Type B pancreatic cell (in vitro differentiated cells): ENCODE measurements at regions not wholly inside any gene's neighbourhood (a gene's known extent, or its start where the extent isn't known, plus 50 kb on each side); places are given as distances from the start of the nearest gene placed in this dataset.

ENCODE experiments used
- DNase-seq: peaks from one replicate; pipeline ENCODE4 v3.0.0; 2021; ENCODE audit warnings: mixed read lengths; ENCODE audit not compliant: unreplicated experiment; ENCODE audit errors: extremely low spot score
- H3K27ac Mint-ChIP-seq: 2 replicates; pipeline ENCODE4 v1.8.0; 2021; ENCODE audit warnings: mild to moderate bottlenecking, mixed read lengths
- H3K27me3 Mint-ChIP-seq: 2 replicates; pipeline ENCODE4 v1.8.0; 2021; ENCODE audit warnings: mixed read lengths
- H3K36me3 Mint-ChIP-seq: 2 replicates; pipeline ENCODE4 v1.8.0; 2021; ENCODE audit warnings: mixed read lengths
- H3K4me1 Mint-ChIP-seq: one replicate; pipeline ENCODE4 v1.8.0; 2021; ENCODE audit warnings: mixed read lengths; ENCODE audit not compliant: unreplicated experiment
- H3K4me3 Mint-ChIP-seq: 2 replicates; pipeline ENCODE4 v1.8.0; 2021; ENCODE audit warnings: mild to moderate bottlenecking, mixed read lengths
- H3K9me3 Mint-ChIP-seq: 2 replicates; pipeline ENCODE4 v1.8.0; 2021; ENCODE audit warnings: mixed read lengths
- CTCF ChIP-seq: fragments of 200-600 bp; sonication (generic); conservative IDR thresholded peaks from 2 replicates; pipeline ENCODE4 v1.5.0; 2021; ENCODE audit warnings: antibody characterized with exemption, mild to moderate bottlenecking

GRCh38 chr14:47988175-47988574 is 312.8 kb upstream of the MDGA2 start:
- Mint-ChIP-seq H3K27ac (no peak overlapping the region), H3K4me1 (no peaks in the 10 kb centered on the region), H3K9me3 (no peaks in the 10 kb centered on the region), H3K4me3 (no peak overlapping the region), H3K36me3 (no peaks in the 10 kb centered on the region), H3K27me3 (no peaks in the 10 kb centered on the region)
- TF ChIP-seq CTCF = no peak
- DNase-seq = no peak

- H3K36me3 Mint-ChIP-seq = no peaks in the 10 kb centered on the region
- no peaks in the 10 kb centered on the region for H3K9me3 Mint-ChIP-seq
- no peak for DNase-seq
- TF ChIP-seq CTCF = no peak
- H3K4me1 Mint-ChIP-seq = peaks cover 4% of the 10 kb centered on the region
- H3K27ac Mint-ChIP-seq = no peak overlapping the region
- no peak overlapping the region for H3K4me3 Mint-ChIP-seq
- H3K27me3 Mint-ChIP-seq = no peaks in the 10 kb centered on the region
Measured at GRCh38 chr14:47978871-47979270, 303.5 kb upstream of the MDGA2 start.

GRCh38 chr14:47976139-47976538 is 300.7 kb upstream of the MDGA2 start:
- Mint-ChIP-seq H3K27me3 (no peaks in the 10 kb centered on the region), H3K27ac (no peak overlapping the region), H3K9me3 (no peaks in the 10 kb centered on the region), H3K36me3 (no peaks in the 10 kb centered on the region), H3K4me3 (no peak overlapping the region), H3K4me1 (peaks cover 1% of the 10 kb centered on the region)
- DNase-seq = no peak
- no peak for TF ChIP-seq CTCF

- no peaks in the 10 kb centered on the region for H3K4me1 Mint-ChIP-seq
- H3K27me3 Mint-ChIP-seq = no peaks in the 10 kb centered on the region
- no peaks in the 10 kb centered on the region for H3K36me3 Mint-ChIP-seq
- H3K9me3 Mint-ChIP-seq = no peaks in the 10 kb centered on the region
- H3K27ac Mint-ChIP-seq = no peak overlapping the region
- DNase-seq = no peak
- TF ChIP-seq CTCF = no peak
- no peak overlapping the region for H3K4me3 Mint-ChIP-seq
Measured at GRCh38 chr14:47966076-47966810, 290.8 kb upstream of the MDGA2 start.

GRCh38 chr14:47961634-47962033 is 286.2 kb upstream of the MDGA2 start:
- H3K4me1 Mint-ChIP-seq = no peaks in the 10 kb centered on the region
- no peaks in the 10 kb centered on the region for H3K9me3 Mint-ChIP-seq
- no peak overlapping the region for H3K4me3 Mint-ChIP-seq
- no peak overlapping the region for H3K27ac Mint-ChIP-seq
- H3K27me3 Mint-ChIP-seq = no peaks in the 10 kb centered on the region
- no peak for TF ChIP-seq CTCF
- DNase-seq = no peak
- H3K36me3 Mint-ChIP-seq = no peaks in the 10 kb centered on the region
